ENCODE measurements at regions not wholly inside any gene's neighbourhood (a gene's known extent, or its start where the extent isn't known, plus 50 kb on each side); places are given as distances from the start of the nearest gene placed in this dataset.
"Not testable (repeated sequence)": the region's sequence is repeated elsewhere in the genome, so short reads cannot be mapped to it uniquely, and the experiment has no call there.

GRCh38 chr15:34653992-34654391, 70.5 kb upstream of the GOLGA8B start:
- no peak for TF ChIP-seq CTCF (IDR thresholded peaks at IDR 0.05; ENCODE audit: control extremely low read depth, extremely low read depth)
- WGBS, 2 donors: 72 to 87% methylated on average over 3 of the region's 3 CpGs
- ATAC-seq (ENCODE audit: insufficient read depth, low FRiP score) (no peak), DNase-seq (no peak)
- Histone ChIP-seq H3K4me1 (ENCODE audit: control insufficient read depth in 5 of 5, insufficient read depth in 5 of 5, low read length in 5 of 5) (peaks cover 0 to 2% (median 0%) of the 10 kb centered on the region in 5 donors), H3K27ac (ENCODE audit: low read depth in 1 of 2, low read length in 1 of 2) (no peak overlapping the region), H3K27me3 (ENCODE audit: control insufficient read depth in 3 of 3, insufficient read depth in 3 of 3, low read length in 2 of 3) (no peaks in the 10 kb centered on the region), H3K36me3 (ENCODE audit: control insufficient read depth in 4 of 4, insufficient read depth in 4 of 4, low read length in 4 of 4) (no peaks in the 10 kb centered on the region), H3K9ac (ENCODE audit: insufficient read depth in 1 of 2, low read length in 2 of 2) (no peak overlapping the region), H3K4me3 (no peak overlapping the region), H3K9me3 (ENCODE audit: control insufficient read depth in 4 of 4, insufficient read depth in 3 of 4, low read length in 3 of 4) (no peaks in the 10 kb centered on the region)

- not testable (repeated sequence) for H3K27ac ChIP-seq (ENCODE audit: low read depth in 1 of 2, low read length in 1 of 2); H3K9me3 ChIP-seq (ENCODE audit: control insufficient read depth in 4 of 4, insufficient read depth in 3 of 4, low read length in 3 of 4); H3K4me3 ChIP-seq; H3K36me3 ChIP-seq (ENCODE audit: control insufficient read depth in 4 of 4, insufficient read depth in 4 of 4, low read length in 4 of 4); H3K27me3 ChIP-seq (ENCODE audit: control insufficient read depth in 3 of 3, insufficient read depth in 3 of 3, low read length in 2 of 3); DNase-seq; ATAC-seq (ENCODE audit: insufficient read depth, low FRiP score); H3K9ac ChIP-seq (ENCODE audit: insufficient read depth in 1 of 2, low read length in 2 of 2); H3K4me1 ChIP-seq (ENCODE audit: control insufficient read depth in 5 of 5, insufficient read depth in 5 of 5, low read length in 5 of 5)
- WGBS, 2 donors: 90 to 95% methylated on average over 1 of the region's 3 CpGs
Measured at GRCh38 chr15:34653326-34653725, 69.9 kb upstream of the GOLGA8B start.

GRCh38 chr15:34652726-34653033, 69.2 kb upstream of the GOLGA8B start:
- H3K4me3 ChIP-seq: no peak overlapping the region
- no peaks in the 10 kb centered on the region for H3K9me3 ChIP-seq (ENCODE audit: control insufficient read depth in 4 of 4, insufficient read depth in 3 of 4, low read length in 3 of 4)
- no peak for ATAC-seq (ENCODE audit: insufficient read depth, low FRiP score)
- TF ChIP-seq CTCF (IDR thresholded peaks at IDR 0.05; ENCODE audit: control extremely low read depth, extremely low read depth): no peak
- peaks cover 0 to 2% (median 0%) of the 10 kb centered on the region in 5 donors for H3K4me1 ChIP-seq (ENCODE audit: control insufficient read depth in 5 of 5, insufficient read depth in 5 of 5, low read length in 5 of 5)
- peaks cover 0 to 6% (median 0%) of the 10 kb centered on the region in 3 donors for H3K27me3 ChIP-seq (ENCODE audit: control insufficient read depth in 3 of 3, insufficient read depth in 3 of 3, low read length in 2 of 3)
- no peak for DNase-seq
- no peaks in the 10 kb centered on the region for H3K36me3 ChIP-seq (ENCODE audit: control insufficient read depth in 4 of 4, insufficient read depth in 4 of 4, low read length in 4 of 4)
- H3K27ac ChIP-seq (ENCODE audit: low read depth in 1 of 2, low read length in 1 of 2): no peak overlapping the region
- no peak overlapping the region for H3K9ac ChIP-seq (ENCODE audit: insufficient read depth in 1 of 2, low read length in 2 of 2)

DNA sequence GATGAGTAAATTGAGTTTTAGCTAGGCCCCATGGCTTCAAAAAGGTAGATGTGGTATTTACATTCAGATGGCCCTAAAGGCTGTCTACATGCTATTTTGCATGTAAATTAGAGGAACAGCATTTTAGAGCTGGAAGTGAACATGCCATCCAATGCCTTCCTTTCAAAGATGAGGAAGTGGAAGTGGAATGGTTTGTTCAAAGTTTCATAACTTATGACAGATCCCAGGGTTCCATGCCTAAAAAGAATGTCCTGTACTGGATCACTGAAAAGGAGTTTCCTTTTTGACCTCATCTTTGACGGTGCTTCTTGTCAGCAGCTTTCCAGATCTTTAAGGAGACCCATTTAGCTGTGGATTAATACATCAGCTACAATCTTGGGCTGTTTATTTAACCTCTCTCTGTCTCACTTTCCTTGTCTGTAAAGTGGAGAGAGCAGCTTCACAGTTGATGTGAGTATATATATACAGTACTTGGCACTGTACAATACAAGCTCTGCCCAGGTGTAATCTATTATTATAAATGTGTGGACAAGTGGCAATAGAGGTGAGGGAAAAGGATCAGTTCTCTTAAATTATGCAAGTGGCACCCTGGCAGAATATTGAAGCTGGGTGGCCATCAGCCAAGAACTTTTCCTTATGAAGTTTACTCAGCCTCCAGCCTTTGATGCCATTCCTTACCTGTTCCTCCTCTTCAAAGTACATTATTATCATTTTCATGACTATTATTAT, 68.7 kb upstream of the GOLGA8B start:
- no peak overlapping the region for H3K9ac ChIP-seq (ENCODE audit: insufficient read depth in 1 of 2, low read length in 2 of 2)
- H3K9me3 ChIP-seq (ENCODE audit: control insufficient read depth in 4 of 4, insufficient read depth in 3 of 4, low read length in 3 of 4): no peaks in the 10 kb centered on the region
- peaks cover 0 to 2% (median 0%) of the 10 kb centered on the region in 5 donors for H3K4me1 ChIP-seq (ENCODE audit: control insufficient read depth in 5 of 5, insufficient read depth in 5 of 5, low read length in 5 of 5)
- H3K4me3 ChIP-seq: no peak overlapping the region
- H3K27ac ChIP-seq (ENCODE audit: low read depth in 1 of 2, low read length in 1 of 2): no peak overlapping the region
- DNase-seq (peak in 1 of 3 donors; percentile 3), ATAC-seq (ENCODE audit: insufficient read depth, low FRiP score) (no peak)
- WGBS, 2 donors: 45 to 61% methylated on average over 1 of the region's 1 CpG
- no peaks in the 10 kb centered on the region for H3K36me3 ChIP-seq (ENCODE audit: control insufficient read depth in 4 of 4, insufficient read depth in 4 of 4, low read length in 4 of 4)
- TF ChIP-seq CTCF (IDR thresholded peaks at IDR 0.05; ENCODE audit: control extremely low read depth, extremely low read depth): no peak
- H3K27me3 ChIP-seq (ENCODE audit: control insufficient read depth in 3 of 3, insufficient read depth in 3 of 3, low read length in 2 of 3): peaks cover 0 to 6% (median 0%) of the 10 kb centered on the region in 3 donors
